ENCODE measurements at regions not wholly inside any gene's neighbourhood (a gene's known extent, or its start where the extent isn't known, plus 50 kb on each side); places are given as distances from the start of the nearest gene placed in this dataset.
A peak's percentile ranks its signal among the peaks of the same experiment; 100 is the strongest.

DNA sequence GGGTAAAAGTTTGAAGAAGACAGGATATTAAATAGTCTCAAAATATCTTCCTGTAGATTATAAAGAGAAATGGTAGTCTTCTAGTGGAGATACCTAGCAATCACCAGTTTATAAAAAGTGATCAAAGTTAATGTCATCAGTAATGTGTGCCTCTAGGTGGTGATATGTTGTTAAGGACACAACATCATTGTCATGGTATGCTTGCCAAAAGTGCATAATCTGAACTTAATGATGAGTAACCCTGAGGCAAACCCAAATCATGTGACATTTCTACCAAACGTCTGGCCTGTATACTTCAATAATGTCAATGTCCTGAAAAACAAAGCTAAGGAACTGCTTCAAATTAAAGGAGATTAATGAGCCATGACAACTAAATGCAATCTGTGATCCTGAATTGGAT is 214.7 kb downstream of the PHLDA1 start:
- no peaks in the 10 kb centered on the region for H3K36me3 Mint-ChIP-seq (ENCODE audit: low read depth)
- peaks cover 13% of the 10 kb centered on the region for H3K4me1 Mint-ChIP-seq
- H3K27ac Mint-ChIP-seq = no peak overlapping the region
- ChIA-PET CTCF (interaction anchor here (1.4 to 1.7 kb wide), 2 partner anchors 218 to 220 kb away, joined by 4 to 5 read pairs; no protein-coding TSS in a partner anchor), POLR2A (no interaction called here)
- TF ChIP-seq, protein P1, sequence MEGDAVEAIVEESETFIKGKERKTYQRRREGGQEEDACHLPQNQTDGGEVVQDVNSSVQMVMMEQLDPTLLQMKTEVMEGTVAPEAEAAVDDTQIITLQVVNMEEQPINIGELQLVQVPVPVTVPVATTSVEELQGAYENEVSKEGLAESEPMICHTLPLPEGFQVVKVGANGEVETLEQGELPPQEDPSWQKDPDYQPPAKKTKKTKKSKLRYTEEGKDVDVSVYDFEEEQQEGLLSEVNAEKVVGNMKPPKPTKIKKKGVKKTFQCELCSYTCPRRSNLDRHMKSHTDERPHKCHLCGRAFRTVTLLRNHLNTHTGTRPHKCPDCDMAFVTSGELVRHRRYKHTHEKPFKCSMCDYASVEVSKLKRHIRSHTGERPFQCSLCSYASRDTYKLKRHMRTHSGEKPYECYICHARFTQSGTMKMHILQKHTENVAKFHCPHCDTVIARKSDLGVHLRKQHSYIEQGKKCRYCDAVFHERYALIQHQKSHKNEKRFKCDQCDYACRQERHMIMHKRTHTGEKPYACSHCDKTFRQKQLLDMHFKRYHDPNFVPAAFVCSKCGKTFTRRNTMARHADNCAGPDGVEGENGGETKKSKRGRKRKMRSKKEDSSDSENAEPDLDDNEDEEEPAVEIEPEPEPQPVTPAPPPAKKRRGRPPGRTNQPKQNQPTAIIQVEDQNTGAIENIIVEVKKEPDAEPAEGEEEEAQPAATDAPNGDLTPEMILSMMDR (IDR thresholded peaks at IDR 0.05) = no peak
- intact Hi-C loops (cut with micrococcal nuclease) = loop anchor here (2.0 to 5.0 kb wide), 2 partner anchors 175 to 220 kb away; no protein-coding TSS in a partner anchor
- H3K4me3 Mint-ChIP-seq = no peak overlapping the region
- ATAC-seq (ENCODE audit: low read depth) (no peak), DNase-seq (no peak)
- no peaks in the 10 kb centered on the region for H3K27me3 Mint-ChIP-seq
- no peaks in the 10 kb centered on the region for H3K9me3 Mint-ChIP-seq

DNA sequence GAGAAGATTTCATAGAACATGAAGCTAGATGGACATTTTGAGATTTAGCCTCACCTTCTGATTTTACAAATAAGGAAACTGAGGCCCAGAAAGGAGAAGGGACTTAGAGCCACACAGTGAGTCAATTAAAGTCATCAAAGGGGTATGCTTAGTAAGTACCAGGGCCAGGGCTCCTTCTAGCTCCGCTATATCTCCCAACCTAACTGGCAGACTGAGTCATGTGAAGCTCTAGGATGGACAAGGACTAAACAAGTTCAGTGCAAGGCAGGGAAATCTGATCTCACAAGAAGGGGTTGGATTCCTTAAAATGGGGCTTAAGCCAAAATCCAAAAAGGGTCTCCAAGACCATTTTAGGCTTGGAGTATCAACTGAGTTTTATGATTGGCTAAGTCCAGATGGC is 215.8 kb downstream of the PHLDA1 start:
- POLR2A ChIA-PET = interaction anchor here (1.0 to 1.2 kb wide), 2 partner anchors 214 to 216 kb away, joined by 3 to 5 read pairs; partner anchors contain the start of gene PHLDA1
- Mint-ChIP-seq H3K4me3 (no peak overlapping the region), H3K27ac (no peak overlapping the region), H3K4me1 (peaks cover 13% of the 10 kb centered on the region), H3K9me3 (no peaks in the 10 kb centered on the region), H3K27me3 (no peaks in the 10 kb centered on the region), H3K36me3 (ENCODE audit: low read depth) (no peaks in the 10 kb centered on the region)
- TF ChIP-seq, protein P1 (IDR thresholded peaks at IDR 0.05) = no peak
- CTCF ChIA-PET = no interaction called here
- ATAC-seq (ENCODE audit: low read depth) = no peak
- DNase-seq = no peak
- intact Hi-C loops (cut with micrococcal nuclease) = loop anchor here (2.0 to 5.0 kb wide), 3 partner anchors 173 to 221 kb away; partner anchors contain the start of gene PHLDA1

DNA sequence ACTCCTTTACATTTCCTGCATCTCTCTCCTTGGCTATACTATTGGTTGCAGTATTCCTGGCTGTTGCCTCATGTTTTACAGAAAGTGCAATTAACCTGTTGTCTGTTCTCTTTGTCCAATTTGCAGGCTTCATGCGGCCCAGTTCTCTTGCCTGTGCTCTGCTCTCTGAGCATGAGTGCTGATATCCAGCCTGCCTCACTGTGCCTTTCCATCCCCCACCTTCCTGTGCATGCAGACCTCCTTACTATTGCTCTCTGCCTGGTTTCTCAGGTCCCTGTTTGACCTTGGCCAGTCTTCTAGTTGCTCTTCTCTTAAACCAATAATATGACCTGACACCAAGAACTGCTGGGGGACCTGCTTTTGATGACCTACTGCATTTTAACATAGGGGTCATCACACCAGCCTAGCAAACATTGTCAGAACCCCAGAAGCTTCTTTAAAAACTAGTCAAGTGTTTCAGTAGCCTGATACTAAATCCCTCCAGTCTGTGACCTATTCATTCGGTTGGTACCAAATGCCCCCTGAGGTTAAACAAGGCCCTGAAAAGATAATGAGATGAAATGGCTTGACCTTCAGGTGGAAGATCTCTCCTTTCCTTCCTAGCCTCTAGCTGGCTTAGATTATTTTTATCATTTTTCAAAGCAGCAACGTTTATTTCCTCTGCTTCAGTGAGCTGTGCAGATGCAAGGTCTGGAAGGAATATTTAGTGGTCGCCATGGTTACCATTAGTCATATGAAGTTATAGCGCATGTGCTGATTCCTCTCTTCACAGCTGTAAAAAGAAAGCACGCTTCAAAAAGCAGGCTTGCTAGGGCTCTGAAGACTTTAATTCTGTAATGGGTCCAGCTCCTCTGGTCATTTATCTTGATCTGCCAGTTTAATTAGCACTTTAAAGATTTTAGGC is 216.5 kb downstream of the PHLDA1 start:
- ATAC-seq (ENCODE audit: low read depth) (peak; percentile 82), DNase-seq (no peak)
- peaks cover 13% of the 10 kb centered on the region for H3K4me1 Mint-ChIP-seq
- H3K9me3 Mint-ChIP-seq = no peaks in the 10 kb centered on the region
- H3K36me3 Mint-ChIP-seq (ENCODE audit: low read depth) = no peaks in the 10 kb centered on the region
- H3K4me3 Mint-ChIP-seq = no peak overlapping the region
- ChIA-PET POLR2A (interaction anchor here (1.0 to 1.2 kb wide), 2 partner anchors 215 to 216 kb away, joined by 3 to 5 read pairs; partner anchors contain the start of gene PHLDA1), CTCF (no interaction called here)
- intact Hi-C loops (cut with micrococcal nuclease) = loop anchor here (2.0 to 5.0 kb wide), 3 partner anchors 173 to 772 kb away; partner anchors contain the start of gene PHLDA1
- TF ChIP-seq, protein P1 (IDR thresholded peaks at IDR 0.05) = no peak
- no peaks in the 10 kb centered on the region for H3K27me3 Mint-ChIP-seq
- H3K27ac Mint-ChIP-seq = no peak overlapping the region

DNA sequence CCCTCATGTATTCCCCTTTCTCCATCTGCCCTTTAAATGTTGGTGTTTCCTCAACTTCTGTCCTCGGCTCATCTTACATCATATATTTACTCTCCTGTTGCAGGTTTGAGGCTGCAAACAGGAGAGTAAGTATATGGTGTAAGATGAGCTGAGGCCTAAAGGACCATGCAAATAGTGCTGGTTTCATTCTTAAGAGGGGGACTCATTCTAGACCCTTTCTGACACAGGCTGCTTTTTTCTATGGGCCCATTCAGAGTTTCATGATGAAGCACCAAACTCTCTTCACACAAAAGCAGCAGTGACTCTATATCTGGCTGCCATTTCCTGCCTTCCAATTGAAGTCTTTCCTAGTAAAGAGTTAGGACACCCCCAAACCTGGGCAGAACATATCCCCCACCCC is 218.5 kb downstream of the PHLDA1 start:
- H3K4me1 Mint-ChIP-seq = peaks cover 13% of the 10 kb centered on the region
- TF ChIP-seq, protein P1 (IDR thresholded peaks at IDR 0.05) = no peak
- ChIA-PET CTCF (interaction anchor here (1.0 kb wide), 1 partner anchor 287 kb away, joined by 3 read pairs; no protein-coding TSS in a partner anchor), POLR2A (no interaction called here)
- H3K9me3 Mint-ChIP-seq = peaks cover 2% of the 10 kb centered on the region
- intact Hi-C loops (cut with micrococcal nuclease) = loop anchor here (5.0 kb wide), 1 partner anchor 774 kb away; no protein-coding TSS in a partner anchor
- H3K27ac Mint-ChIP-seq = no peak overlapping the region
- no peaks in the 10 kb centered on the region for H3K36me3 Mint-ChIP-seq (ENCODE audit: low read depth)
- H3K4me3 Mint-ChIP-seq = no peak overlapping the region
- ATAC-seq (ENCODE audit: low read depth) = no peak
- DNase-seq = no peak
- no peaks in the 10 kb centered on the region for H3K27me3 Mint-ChIP-seq
